ENCODE measurements at regions not wholly inside any gene's neighbourhood (a gene's known extent, or its start where the extent isn't known, plus 50 kb on each side); places are given as distances from the start of the nearest gene placed in this dataset.

GRCh38 chr18:41805341-41805740 lies 149.7 kb upstream of the PIK3C3 start:
- TF ChIP-seq, protein P1, sequence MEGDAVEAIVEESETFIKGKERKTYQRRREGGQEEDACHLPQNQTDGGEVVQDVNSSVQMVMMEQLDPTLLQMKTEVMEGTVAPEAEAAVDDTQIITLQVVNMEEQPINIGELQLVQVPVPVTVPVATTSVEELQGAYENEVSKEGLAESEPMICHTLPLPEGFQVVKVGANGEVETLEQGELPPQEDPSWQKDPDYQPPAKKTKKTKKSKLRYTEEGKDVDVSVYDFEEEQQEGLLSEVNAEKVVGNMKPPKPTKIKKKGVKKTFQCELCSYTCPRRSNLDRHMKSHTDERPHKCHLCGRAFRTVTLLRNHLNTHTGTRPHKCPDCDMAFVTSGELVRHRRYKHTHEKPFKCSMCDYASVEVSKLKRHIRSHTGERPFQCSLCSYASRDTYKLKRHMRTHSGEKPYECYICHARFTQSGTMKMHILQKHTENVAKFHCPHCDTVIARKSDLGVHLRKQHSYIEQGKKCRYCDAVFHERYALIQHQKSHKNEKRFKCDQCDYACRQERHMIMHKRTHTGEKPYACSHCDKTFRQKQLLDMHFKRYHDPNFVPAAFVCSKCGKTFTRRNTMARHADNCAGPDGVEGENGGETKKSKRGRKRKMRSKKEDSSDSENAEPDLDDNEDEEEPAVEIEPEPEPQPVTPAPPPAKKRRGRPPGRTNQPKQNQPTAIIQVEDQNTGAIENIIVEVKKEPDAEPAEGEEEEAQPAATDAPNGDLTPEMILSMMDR (IDR thresholded peaks at IDR 0.05; ENCODE audit: low read depth, low read length, poor library complexity, severe bottlenecking), result no peak
- TF ChIP-seq EZH2phosphoT487 (IDR thresholded peaks at IDR 0.05; ENCODE audit: borderline replicate concordance, low read length), result no peak

Data from DOHH2 (cell line).